ENCODE measurements at regions not wholly inside any gene's neighbourhood (a gene's known extent, or its start where the extent isn't known, plus 50 kb on each side); places are given as distances from the start of the nearest gene placed in this dataset.

- TF ChIP-seq CTCF (conservative IDR thresholded peaks at IDR 0.05; ENCODE audit: low read depth in 2 of 2), result no peak
- TF ChIP-seq EZH2 (IDR thresholded peaks at IDR 0.05; ENCODE audit: low read depth, unreplicated experiment), result no peak
- TF ChIP-seq POLR2AphosphoS5 (IDR thresholded peaks at IDR 0.05; ENCODE audit: low read depth), result no peak
- no peak for TF ChIP-seq REST (IDR thresholded peaks at IDR 0.05; ENCODE audit: unreplicated experiment)
- no peak for TF ChIP-seq JUNB (IDR thresholded peaks at IDR 0.05; ENCODE audit: unreplicated experiment)
- no peak for TF ChIP-seq ETS1 (IDR thresholded peaks at IDR 0.05)
- no peak for TF ChIP-seq EZH2phosphoT487 (IDR thresholded peaks at IDR 0.05; ENCODE audit: unreplicated experiment)
- TF ChIP-seq CREB1 (CRISPR knock-in tag; IDR thresholded peaks at IDR 0.05; ENCODE audit: low read depth), result no peak
- TF ChIP-seq NANOG (IDR thresholded peaks at IDR 0.05; ENCODE audit: borderline replicate concordance), result no peak
- TF ChIP-seq ZNF114 (CRISPR knock-in tag; IDR thresholded peaks at IDR 0.05), result no peak
- no peak for TF ChIP-seq ZNF462 (CRISPR knock-in tag; IDR thresholded peaks at IDR 0.05)
- no peak for TF ChIP-seq ZNF331 (CRISPR knock-in tag; IDR thresholded peaks at IDR 0.05; ENCODE audit: low read depth)
Measured at GRCh38 chr2:117702098-117702497, 112.4 kb upstream of the DDX18 start.
